GM12878 (cell line): ENCODE measurements at regions not wholly inside any gene's neighbourhood (a gene's known extent, or its start where the extent isn't known, plus 50 kb on each side); places are given as distances from the start of the nearest gene placed in this dataset.

Experiments used
- ATAC-seq: fragments of 200-7000 bp; cut with Tn5 transposase; 3 replicates; pipeline ENCODE4 v1.9.1; 2020; ENCODE audit warnings: mild to moderate bottlenecking, moderate library complexity
- BruUV-seq: library from RNA; stranded (reverse); fragments of 400-500 nt; replicated peaks from 2 replicates; lab custom pipeline; 2021; lab: Mats Ljungman, UMichigan
- CTCF ChIA-PET: fragments of 300-600 bp; sonication (Branson Sonifier 250); formaldehyde crosslinking; extraction: SDS; loops from one replicate; lab custom pipeline; 2021; ENCODE audit warnings: inconsistent platforms; lab: Yijun Ruan, JAX
- POLR2A ChIA-PET: fragments of 350-600 bp; formaldehyde crosslinking; extraction: SDS; loops from one replicate; lab custom pipeline; 2021; ENCODE audit warnings: inconsistent platforms; lab: Charles Lee
- RAD21 ChIA-PET: fragments of 300-600 bp; sonication (Branson Sonifier 250); formaldehyde crosslinking; loops from one replicate; lab custom pipeline; 2023; ENCODE audit warnings: antibody characterized with exemption; ENCODE audit not compliant: unreplicated experiment; lab: Charles Lee
- SMC1A ChIA-PET: fragments of 300-600 bp; sonication (Branson Sonifier 250); formaldehyde crosslinking; loops from one replicate; lab custom pipeline; 2023; ENCODE audit not compliant: unreplicated experiment, uncharacterized antibody; lab: Charles Lee
- DNase-seq: peaks from one replicate; pipeline ENCODE4 v3.0.0-alpha.2; 2011; ENCODE audit warnings: low read depth, low spot score
- FAIRE-seq: peaks from 3 replicates; lab custom pipeline; 2011; peaks lifted over from hg19 to GRCh38; lab: Jason Lieb, UNC
- H2AFZ ChIP-seq: 2 replicates; pipeline ENCODE4 v1.6.0; 2011; ENCODE audit warnings: low read depth, low read length, control low read depth; ENCODE audit not compliant: control insufficient read depth
- H3K27ac ChIP-seq: 2 replicates; pipeline ENCODE4 v1.5.1; 2011; ENCODE audit warnings: control low read depth; ENCODE audit not compliant: control insufficient read depth, insufficient read depth
- H3K27me3 ChIP-seq, 2 experiments: replicated peaks in 1 of 2; 2 replicates each; pipeline versions ENCODE4 v1.6.0 to v1.6.1; 2011; ENCODE audit warnings: low read length in 1 of 2; ENCODE audit not compliant: control insufficient read depth in 2 of 2, insufficient read depth in 2 of 2
- H3K36me3 ChIP-seq, 2 experiments: 2 replicates each; pipeline ENCODE4 v1.5.1; 2011; ENCODE audit warnings: low read length in 1 of 2; ENCODE audit not compliant: control insufficient read depth in 2 of 2, insufficient read depth in 2 of 2
- H3K4me1 ChIP-seq: 2 replicates; pipeline ENCODE4 v1.6.1; 2011; ENCODE audit warnings: mild to moderate bottlenecking, low read length, moderate library complexity, mixed read lengths; ENCODE audit not compliant: control insufficient read depth, insufficient read depth
- H3K4me2 ChIP-seq: 2 replicates; pipeline ENCODE4 v1.6.0; 2011; ENCODE audit warnings: control low read depth; ENCODE audit not compliant: control insufficient read depth, insufficient read depth
- H3K4me3 ChIP-seq: fragments of 200-600 bp; sonication (generic); 2 replicates; pipeline ENCODE4 v1.5.1; 2016
- H3K79me2 ChIP-seq: 2 replicates; pipeline ENCODE4 v1.6.0; 2011; ENCODE audit warnings: low read length; ENCODE audit not compliant: control insufficient read depth, insufficient read depth
- H3K9ac ChIP-seq: 2 replicates; pipeline ENCODE4 v1.8.0; 2011; ENCODE audit warnings: low read length, control low read depth, mixed read lengths; ENCODE audit not compliant: control insufficient read depth, insufficient read depth
- H3K9me3 ChIP-seq: replicated peaks from 3 replicates; pipeline ENCODE4 v1.5.1; 2011; ENCODE audit warnings: mild to moderate bottlenecking, low read length; ENCODE audit not compliant: control insufficient read depth, insufficient read depth
- H4K20me1 ChIP-seq: 2 replicates; pipeline ENCODE4 v1.6.0; 2011; ENCODE audit not compliant: control insufficient read depth, insufficient read depth
- ASH2L ChIP-seq: fragments of 300-600, 200-600 bp; sonication (generic); IDR thresholded peaks from 2 replicates; pipeline ENCODE4 v1.6.1; 2017; ENCODE audit warnings: low read depth, mild to moderate bottlenecking, borderline replicate concordance
- ATF3 ChIP-seq: IDR thresholded peaks from 2 replicates; pipeline ENCODE4 v1.6.1; 2011; ENCODE audit warnings: low read depth, mild to moderate bottlenecking, low read length, moderate library complexity, borderline replicate concordance; ENCODE audit errors: extremely low read depth
- CBX3 ChIP-seq: fragments of 200-600 bp; sonication (generic); IDR thresholded peaks from 2 replicates; pipeline ENCODE4 v1.6.1; 2016; ENCODE audit warnings: low read depth, borderline replicate concordance
- ETV6 ChIP-seq, 2 experiments: fragments of 450-650 bp in 1 of 2; IDR thresholded peaks in 1 of 2; conservative IDR thresholded peaks in 1 of 2; 2 replicates each; pipeline ENCODE4 v1.6.1; 2014; ENCODE audit warnings: antibody characterized with exemption in 1 of 2, borderline replicate concordance in 1 of 2, low read depth in 1 of 2, mild to moderate bottlenecking in 1 of 2, moderate library complexity in 1 of 2
- EZH2 ChIP-seq: IDR thresholded peaks from 2 replicates; pipeline ENCODE4 v1.6.1; 2012; ENCODE audit warnings: low read depth, mild to moderate bottlenecking, control low read depth, inconsistent platforms, low read length, borderline replicate concordance; ENCODE audit not compliant: control insufficient read depth
- GABPA ChIP-seq: IDR thresholded peaks from 2 replicates; pipeline ENCODE4 v1.6.1; 2014; ENCODE audit warnings: antibody characterized with exemption, low read depth, mild to moderate bottlenecking, inconsistent platforms
- MYB ChIP-seq: fragments of 150-350 bp; IDR thresholded peaks from 2 replicates; pipeline ENCODE4 v1.6.1; 2014; ENCODE audit warnings: mild to moderate bottlenecking, low read depth, low read length, borderline replicate concordance
- NRF1 ChIP-seq: conservative IDR thresholded peaks from 2 replicates; pipeline ENCODE4 v1.6.1; 2011; ENCODE audit warnings: mild to moderate bottlenecking, low read depth, low read length, improper control_type of control experiment
- RFX5 ChIP-seq: IDR thresholded peaks from 2 replicates; pipeline ENCODE4 v1.6.1; 2011; ENCODE audit warnings: low read depth, low read length, improper control_type of control experiment
- SREBF2 ChIP-seq: IDR thresholded peaks from 2 replicates; pipeline ENCODE4 v1.6.1; 2012; ENCODE audit warnings: mild to moderate bottlenecking, low read length
- SUZ12 ChIP-seq: fragments of 200-600 bp; sonication (generic); IDR thresholded peaks from one replicate; pipeline ENCODE4 v1.6.1; 2018; ENCODE audit warnings: antibody characterized with exemption, mild to moderate bottlenecking; ENCODE audit not compliant: unreplicated experiment
- ZNF384 ChIP-seq: IDR thresholded peaks from 2 replicates; pipeline ENCODE4 v1.6.1; 2012; ENCODE audit warnings: low read depth, mild to moderate bottlenecking, low read length, improper control_type of control experiment, borderline replicate concordance
- WGBS: methylation state at CpG from one replicate; pipeline ENCODE4 v1.1.6; 2016; ENCODE audit warnings: low lambda C conversion rate; ENCODE audit not compliant: insufficient replicate concordance, insufficient coverage; ENCODE audit errors: missing lambda C conversion rate; 5-methylcytosine and 5-hydroxymethylcytosine counted together
- in situ Hi-C: fragments of 300-500 bp; cut with MboI; formaldehyde crosslinking; loops from 9 replicates; pipeline ENCODE4 v1.14.3; 2018; ENCODE audit warnings: mixed read lengths
- intact Hi-C: fragments of 100-400 bp; cut with micrococcal nuclease; formaldehyde crosslinking; loops from one replicate; pipeline ENCODE4 v1.14.2; 2022; ENCODE audit not compliant: unreplicated experiment
- TF ChIP-seq, protein P1 (sequence below), 3 experiments: IDR thresholded peaks in 2 of 3; conservative IDR thresholded peaks in 1 of 3; 2 replicates each; pipeline ENCODE4 v1.5.1; 2011; ENCODE audit warnings: low read depth in 3 of 3, low read length in 3 of 3, mild to moderate bottlenecking in 3 of 3, control low read depth in 2 of 3, moderate library complexity in 2 of 3, inconsistent platforms in 1 of 3, mixed read lengths in 1 of 3; ENCODE audit not compliant: control insufficient read depth in 2 of 3, insufficient read depth in 1 of 3; ENCODE audit errors: extremely low read depth in 1 of 3

GRCh38 chr11:91129596-91129995 is 906.7 kb upstream of the CHORDC1 start:
- 44% methylated on average over 3 of the region's 3 CpGs for WGBS
- intact Hi-C loops: no loop called here
- CTCF ChIA-PET: interaction anchor here (1.1 kb wide), 1 partner anchor 25 kb away, joined by 3 read pairs; no protein-coding TSS in a partner anchor

GRCh38 chr11:91124363-91124762 is 901.5 kb upstream of the CHORDC1 start:
- WGBS: 45% methylated on average over 1 of the region's 1 CpG
- ATAC-seq (no peak), DNase-seq (no peak), FAIRE-seq (no peak)
- no peak overlapping the region for H3K4me2 ChIP-seq
- in situ Hi-C loops: no loop called here
- no peak overlapping the region for H3K4me3 ChIP-seq
- H3K27ac ChIP-seq: no peak overlapping the region
- no peaks in the 10 kb centered on the region for H4K20me1 ChIP-seq
- H3K4me1 ChIP-seq: no peaks in the 10 kb centered on the region
- ChIA-PET CTCF (no interaction called here), RAD21 (no interaction called here), POLR2A (no interaction called here), SMC1A (no interaction called here)
- H3K9ac ChIP-seq: no peak overlapping the region
- no peak overlapping the region for H2AFZ ChIP-seq
- intact Hi-C loops: no loop called here
- H3K36me3 ChIP-seq: no peaks in the 10 kb centered on the region
- BruUV-seq: no TSS peak
- H3K79me2 ChIP-seq: no peaks in the 10 kb centered on the region
- no peaks in the 10 kb centered on the region for H3K27me3 ChIP-seq
- no peaks in the 10 kb centered on the region for H3K9me3 ChIP-seq
- TF ChIP-seq EZH2 (no peak), NRF1 (no peak), ATF3 (no peak), GABPA (no peak), SREBF2 (no peak), ETV6 (conservative IDR thresholded peaks at IDR 0.05 in 1 of 2, IDR thresholded peaks at IDR 0.05 in 1 of 2; ENCODE audit: borderline replicate concordance in 1 of 2, low read depth in 1 of 2) (no peak), CBX3 (no peak), SUZ12 (no peak), ASH2L (no peak), MYB (no peak), RFX5 (no peak), ZNF384 (no peak)
- TF ChIP-seq, protein P1, sequence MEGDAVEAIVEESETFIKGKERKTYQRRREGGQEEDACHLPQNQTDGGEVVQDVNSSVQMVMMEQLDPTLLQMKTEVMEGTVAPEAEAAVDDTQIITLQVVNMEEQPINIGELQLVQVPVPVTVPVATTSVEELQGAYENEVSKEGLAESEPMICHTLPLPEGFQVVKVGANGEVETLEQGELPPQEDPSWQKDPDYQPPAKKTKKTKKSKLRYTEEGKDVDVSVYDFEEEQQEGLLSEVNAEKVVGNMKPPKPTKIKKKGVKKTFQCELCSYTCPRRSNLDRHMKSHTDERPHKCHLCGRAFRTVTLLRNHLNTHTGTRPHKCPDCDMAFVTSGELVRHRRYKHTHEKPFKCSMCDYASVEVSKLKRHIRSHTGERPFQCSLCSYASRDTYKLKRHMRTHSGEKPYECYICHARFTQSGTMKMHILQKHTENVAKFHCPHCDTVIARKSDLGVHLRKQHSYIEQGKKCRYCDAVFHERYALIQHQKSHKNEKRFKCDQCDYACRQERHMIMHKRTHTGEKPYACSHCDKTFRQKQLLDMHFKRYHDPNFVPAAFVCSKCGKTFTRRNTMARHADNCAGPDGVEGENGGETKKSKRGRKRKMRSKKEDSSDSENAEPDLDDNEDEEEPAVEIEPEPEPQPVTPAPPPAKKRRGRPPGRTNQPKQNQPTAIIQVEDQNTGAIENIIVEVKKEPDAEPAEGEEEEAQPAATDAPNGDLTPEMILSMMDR (IDR thresholded peaks at IDR 0.05 in 2 of 3, conservative IDR thresholded peaks at IDR 0.05 in 1 of 3; ENCODE audit: control insufficient read depth in 2 of 3, extremely low read depth in 1 of 3, insufficient read depth in 1 of 3, low read depth in 3 of 3, low read length in 3 of 3): no peak

More at GRCh38 chr11:91129596-91129995, 906.7 kb upstream of the CHORDC1 start:
- Histone ChIP-seq H4K20me1 (no peaks in the 10 kb centered on the region), H3K9me3 (no peaks in the 10 kb centered on the region), H3K27ac (no peak overlapping the region), H3K36me3 (no peaks in the 10 kb centered on the region), H2AFZ (no peak overlapping the region), H3K9ac (no peak overlapping the region), H3K27me3 (no peaks in the 10 kb centered on the region), H3K4me3 (no peak overlapping the region), H3K4me2 (no peak overlapping the region), H3K4me1 (no peaks in the 10 kb centered on the region), H3K79me2 (no peaks in the 10 kb centered on the region)
- FAIRE-seq (no peak), DNase-seq (no peak), ATAC-seq (no peak)
- RAD21 ChIA-PET: no interaction called here
- in situ Hi-C loops: no loop called here
- POLR2A ChIA-PET: no interaction called here
- TF ChIP-seq MYB: no peak
- SMC1A ChIA-PET: no interaction called here
- BruUV-seq: no TSS peak
